ENCODE measurements at regions not wholly inside any gene's neighbourhood (a gene's known extent, or its start where the extent isn't known, plus 50 kb on each side); places are given as distances from the start of the nearest gene placed in this dataset.

DNA sequence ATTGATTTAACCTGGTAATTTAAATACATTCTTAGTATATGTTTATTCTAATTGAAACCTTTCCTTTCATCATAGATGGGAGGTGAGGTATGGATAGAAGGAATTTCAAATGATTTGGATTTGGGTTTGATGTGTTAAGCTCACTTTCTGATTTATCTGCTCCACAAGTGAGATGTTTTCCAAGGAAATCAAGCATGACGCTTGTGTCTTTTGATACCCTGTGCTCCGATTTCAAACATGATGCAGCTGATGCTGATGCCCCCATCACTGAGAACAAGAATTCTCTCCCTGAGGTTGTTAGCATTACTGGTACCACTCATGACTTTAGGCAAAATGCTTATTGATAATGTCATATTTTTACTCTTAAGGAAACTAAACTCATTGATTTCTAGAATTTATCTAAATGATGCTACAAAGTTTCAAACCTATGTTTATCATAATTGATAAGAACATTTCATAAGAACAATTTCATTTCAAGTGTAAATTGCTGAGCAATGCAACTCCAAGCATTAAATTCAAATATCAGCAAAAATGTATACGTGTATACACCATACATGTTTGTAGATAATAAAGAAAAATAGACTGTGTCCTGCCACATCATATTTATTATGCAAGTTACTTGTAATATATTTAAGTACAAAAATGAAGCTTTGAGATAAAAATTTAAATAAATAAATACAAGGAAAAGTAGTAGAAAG is 75.5 kb upstream of the LRIG3 start (continued):
- no peak for TF ChIP-seq SCRT2 (tag by site-specific recombination; IDR thresholded peaks at IDR 0.05)
- TF ChIP-seq ZNF423 (tag by site-specific recombination; IDR thresholded peaks at IDR 0.05) = no peak
- no peak for TF ChIP-seq ZNF701 (tag by site-specific recombination; IDR thresholded peaks at IDR 0.05)
- no peak for TF ChIP-seq ZNF16 (tag by site-specific recombination; IDR thresholded peaks at IDR 0.05; ENCODE audit: low read depth)
- TF ChIP-seq, protein P1, sequence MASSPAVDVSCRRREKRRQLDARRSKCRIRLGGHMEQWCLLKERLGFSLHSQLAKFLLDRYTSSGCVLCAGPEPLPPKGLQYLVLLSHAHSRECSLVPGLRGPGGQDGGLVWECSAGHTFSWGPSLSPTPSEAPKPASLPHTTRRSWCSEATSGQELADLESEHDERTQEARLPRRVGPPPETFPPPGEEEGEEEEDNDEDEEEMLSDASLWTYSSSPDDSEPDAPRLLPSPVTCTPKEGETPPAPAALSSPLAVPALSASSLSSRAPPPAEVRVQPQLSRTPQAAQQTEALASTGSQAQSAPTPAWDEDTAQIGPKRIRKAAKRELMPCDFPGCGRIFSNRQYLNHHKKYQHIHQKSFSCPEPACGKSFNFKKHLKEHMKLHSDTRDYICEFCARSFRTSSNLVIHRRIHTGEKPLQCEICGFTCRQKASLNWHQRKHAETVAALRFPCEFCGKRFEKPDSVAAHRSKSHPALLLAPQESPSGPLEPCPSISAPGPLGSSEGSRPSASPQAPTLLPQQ (tag by site-specific recombination; IDR thresholded peaks at IDR 0.05) = no peak
- TF ChIP-seq, protein P2, sequence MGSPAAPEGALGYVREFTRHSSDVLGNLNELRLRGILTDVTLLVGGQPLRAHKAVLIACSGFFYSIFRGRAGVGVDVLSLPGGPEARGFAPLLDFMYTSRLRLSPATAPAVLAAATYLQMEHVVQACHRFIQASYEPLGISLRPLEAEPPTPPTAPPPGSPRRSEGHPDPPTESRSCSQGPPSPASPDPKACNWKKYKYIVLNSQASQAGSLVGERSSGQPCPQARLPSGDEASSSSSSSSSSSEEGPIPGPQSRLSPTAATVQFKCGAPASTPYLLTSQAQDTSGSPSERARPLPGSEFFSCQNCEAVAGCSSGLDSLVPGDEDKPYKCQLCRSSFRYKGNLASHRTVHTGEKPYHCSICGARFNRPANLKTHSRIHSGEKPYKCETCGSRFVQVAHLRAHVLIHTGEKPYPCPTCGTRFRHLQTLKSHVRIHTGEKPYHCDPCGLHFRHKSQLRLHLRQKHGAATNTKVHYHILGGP (tag by site-specific recombination; IDR thresholded peaks at IDR 0.05) = no peak
- TF ChIP-seq ZNF768 (tag by site-specific recombination; IDR thresholded peaks at IDR 0.05) = no peak
- TF ChIP-seq, protein P3, sequence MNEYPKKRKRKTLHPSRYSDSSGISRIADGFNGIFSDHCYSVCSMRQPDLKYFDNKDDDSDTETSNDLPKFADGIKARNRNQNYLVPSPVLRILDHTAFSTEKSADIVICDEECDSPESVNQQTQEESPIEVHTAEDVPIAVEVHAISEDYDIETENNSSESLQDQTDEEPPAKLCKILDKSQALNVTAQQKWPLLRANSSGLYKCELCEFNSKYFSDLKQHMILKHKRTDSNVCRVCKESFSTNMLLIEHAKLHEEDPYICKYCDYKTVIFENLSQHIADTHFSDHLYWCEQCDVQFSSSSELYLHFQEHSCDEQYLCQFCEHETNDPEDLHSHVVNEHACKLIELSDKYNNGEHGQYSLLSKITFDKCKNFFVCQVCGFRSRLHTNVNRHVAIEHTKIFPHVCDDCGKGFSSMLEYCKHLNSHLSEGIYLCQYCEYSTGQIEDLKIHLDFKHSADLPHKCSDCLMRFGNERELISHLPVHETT (tag by site-specific recombination; IDR thresholded peaks at IDR 0.05) = no peak

DNA sequence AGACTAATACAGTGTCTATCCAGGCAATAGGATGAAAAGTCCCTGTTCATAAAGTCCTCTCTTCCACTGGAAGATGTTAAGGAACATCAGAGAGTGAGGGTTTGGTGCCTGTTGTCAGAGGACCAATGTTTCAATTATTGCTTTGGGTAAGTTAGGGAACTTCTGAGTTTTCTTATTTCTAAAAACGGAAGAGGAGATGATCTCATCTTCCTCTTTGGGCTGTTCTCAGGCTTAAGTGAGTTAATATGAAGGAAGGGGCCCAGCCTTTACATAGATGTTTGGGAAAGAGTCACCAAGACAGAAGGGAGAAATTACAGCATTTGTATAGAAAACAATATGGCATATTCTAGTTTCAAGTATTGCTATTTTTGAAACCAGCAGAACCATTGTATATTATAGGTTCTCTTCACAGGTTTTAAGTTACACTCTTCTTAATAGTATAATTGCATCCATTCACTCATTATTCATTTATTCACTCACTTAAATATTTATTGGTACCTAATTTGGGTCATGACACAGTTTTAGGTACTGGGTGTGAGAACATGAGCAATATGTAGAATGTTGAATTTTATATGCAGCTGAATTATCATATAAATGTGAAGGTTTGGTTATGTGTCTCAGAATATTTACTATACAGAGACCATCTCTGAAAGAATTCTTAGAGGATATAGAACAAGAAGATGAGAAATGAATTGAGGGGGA is 68.5 kb upstream of the LRIG3 start:
- ChIA-PET CTCF (no interaction called here), POLR2A (no interaction called here)
- TF ChIP-seq ZNF555 (tag by site-specific recombination; conservative IDR thresholded peaks at IDR 0.05) (no peak), SP3 (tag by site-specific recombination; IDR thresholded peaks at IDR 0.05) (no peak), ZNF707 (tag by site-specific recombination; IDR thresholded peaks at IDR 0.05) (no peak)
- TF ChIP-seq, protein P4, sequence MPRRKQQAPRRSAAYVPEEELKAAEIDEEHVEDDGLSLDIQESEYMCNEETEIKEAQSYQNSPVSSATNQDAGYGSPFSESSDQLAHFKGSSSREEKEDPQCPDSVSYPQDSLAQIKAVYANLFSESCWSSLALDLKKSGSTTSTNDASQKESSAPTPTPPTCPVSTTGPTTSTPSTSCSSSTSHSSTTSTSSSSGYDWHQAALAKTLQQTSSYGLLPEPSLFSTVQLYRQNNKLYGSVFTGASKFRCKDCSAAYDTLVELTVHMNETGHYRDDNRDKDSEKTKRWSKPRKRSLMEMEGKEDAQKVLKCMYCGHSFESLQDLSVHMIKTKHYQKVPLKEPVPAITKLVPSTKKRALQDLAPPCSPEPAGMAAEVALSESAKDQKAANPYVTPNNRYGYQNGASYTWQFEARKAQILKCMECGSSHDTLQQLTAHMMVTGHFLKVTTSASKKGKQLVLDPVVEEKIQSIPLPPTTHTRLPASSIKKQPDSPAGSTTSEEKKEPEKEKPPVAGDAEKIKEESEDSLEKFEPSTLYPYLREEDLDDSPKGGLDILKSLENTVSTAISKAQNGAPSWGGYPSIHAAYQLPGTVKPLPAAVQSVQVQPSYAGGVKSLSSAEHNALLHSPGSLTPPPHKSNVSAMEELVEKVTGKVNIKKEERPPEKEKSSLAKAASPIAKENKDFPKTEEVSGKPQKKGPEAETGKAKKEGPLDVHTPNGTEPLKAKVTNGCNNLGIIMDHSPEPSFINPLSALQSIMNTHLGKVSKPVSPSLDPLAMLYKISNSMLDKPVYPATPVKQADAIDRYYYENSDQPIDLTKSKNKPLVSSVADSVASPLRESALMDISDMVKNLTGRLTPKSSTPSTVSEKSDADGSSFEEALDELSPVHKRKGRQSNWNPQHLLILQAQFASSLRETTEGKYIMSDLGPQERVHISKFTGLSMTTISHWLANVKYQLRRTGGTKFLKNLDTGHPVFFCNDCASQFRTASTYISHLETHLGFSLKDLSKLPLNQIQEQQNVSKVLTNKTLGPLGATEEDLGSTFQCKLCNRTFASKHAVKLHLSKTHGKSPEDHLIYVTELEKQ (tag by site-specific recombination; IDR thresholded peaks at IDR 0.05; ENCODE audit: borderline replicate concordance) = no peak
- Histone ChIP-seq H3K4me3 (ENCODE audit: low read depth, low read length) (no peak overlapping the region), H3K4me1 (ENCODE audit: control insufficient read depth, insufficient read depth, low read length) (no peaks in the 10 kb centered on the region), H3K27ac (ENCODE audit: extremely low read depth, low read depth, low read length) (no peak overlapping the region), H3K9me3 (ENCODE audit: control insufficient read depth, insufficient read depth, low read depth, low read length) (no peaks in the 10 kb centered on the region; the same call in 1 of the 2 replicates), H3K36me3 (ENCODE audit: control insufficient read depth in 2 of 2, insufficient read depth in 1 of 2, low read length in 2 of 2) (no peaks in the 10 kb centered on the region)

DNA sequence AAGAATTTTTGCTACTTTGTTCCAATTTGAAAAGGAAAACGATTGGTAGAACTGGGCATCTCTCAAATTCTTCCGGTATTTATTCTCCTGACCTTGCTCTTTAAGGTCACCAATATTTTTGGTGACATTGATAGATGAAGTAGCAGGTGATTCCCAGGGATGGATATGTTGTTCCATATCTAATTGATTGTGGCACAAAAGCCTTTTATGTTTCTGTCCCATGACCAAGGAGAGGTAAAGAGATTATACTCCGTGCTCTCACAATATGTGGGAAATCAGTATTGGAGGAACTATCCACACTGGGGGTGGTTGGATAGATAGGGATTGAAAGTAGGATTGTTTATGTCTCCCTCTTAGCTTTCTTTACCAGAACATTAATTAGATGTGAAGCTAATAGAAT is 61.7 kb upstream of the LRIG3 start:
- Histone ChIP-seq H3K36me3 (ENCODE audit: control insufficient read depth in 2 of 2, insufficient read depth in 1 of 2, low read length in 2 of 2) (no peaks in the 10 kb centered on the region), H3K9me3 (ENCODE audit: control insufficient read depth, insufficient read depth, low read depth, low read length) (no peaks in the 10 kb centered on the region), H3K4me1 (ENCODE audit: control insufficient read depth, insufficient read depth, low read length) (no peaks in the 10 kb centered on the region), H3K27ac (ENCODE audit: extremely low read depth, low read depth, low read length) (no peak overlapping the region), H3K4me3 (ENCODE audit: low read depth, low read length) (no peak overlapping the region)
- ChIA-PET POLR2A (no interaction called here), CTCF (no interaction called here)
- no peak for TF ChIP-seq ZNF677 (tag by site-specific recombination; IDR thresholded peaks at IDR 0.05)
- no peak for TF ChIP-seq ZNF133 (tag by site-specific recombination; IDR thresholded peaks at IDR 0.05)
- TF ChIP-seq, protein P5, sequence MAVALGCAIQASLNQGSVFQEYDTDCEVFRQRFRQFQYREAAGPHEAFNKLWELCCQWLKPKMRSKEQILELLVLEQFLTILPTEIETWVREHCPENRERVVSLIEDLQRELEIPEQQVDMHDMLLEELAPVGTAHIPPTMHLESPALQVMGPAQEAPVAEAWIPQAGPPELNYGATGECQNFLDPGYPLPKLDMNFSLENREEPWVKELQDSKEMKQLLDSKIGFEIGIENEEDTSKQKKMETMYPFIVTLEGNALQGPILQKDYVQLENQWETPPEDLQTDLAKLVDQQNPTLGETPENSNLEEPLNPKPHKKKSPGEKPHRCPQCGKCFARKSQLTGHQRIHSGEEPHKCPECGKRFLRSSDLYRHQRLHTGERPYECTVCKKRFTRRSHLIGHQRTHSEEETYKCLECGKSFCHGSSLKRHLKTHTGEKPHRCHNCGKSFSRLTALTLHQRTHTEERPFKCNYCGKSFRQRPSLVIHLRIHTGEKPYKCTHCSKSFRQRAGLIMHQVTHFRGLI (tag by site-specific recombination; IDR thresholded peaks at IDR 0.05) = no peak
- no peak for TF ChIP-seq ZNF585B (tag by site-specific recombination; IDR thresholded peaks at IDR 0.05)
- TF ChIP-seq ZFP69B (tag by site-specific recombination; IDR thresholded peaks at IDR 0.05) = no peak
- no peak for TF ChIP-seq ZNF16 (tag by site-specific recombination; IDR thresholded peaks at IDR 0.05; ENCODE audit: low read depth)
- no peak for TF ChIP-seq ZNF175 (tag by site-specific recombination; IDR thresholded peaks at IDR 0.05)
- no peak for TF ChIP-seq ZNF660 (tag by site-specific recombination; IDR thresholded peaks at IDR 0.05)
